Head of caudate nucleus (tissue), 42 donors: ENCODE measurements at regions not wholly inside any gene's neighbourhood (a gene's known extent, or its start where the extent isn't known, plus 50 kb on each side); places are given as distances from the start of the nearest gene placed in this dataset.
A peak's percentile ranks its signal among the peaks of the same experiment; 100 is the strongest.

Source experiments
- DNase-seq, 42 donors: peaks; one replicate each; pipeline versions ENCODE4 v3.0.0 to v3.0.0-alpha.2; 2020 to 2021; ENCODE audit warnings: mixed read lengths in 7 of 42
- intact Hi-C: fragments of 100-400 bp; cut with DNase I; formaldehyde crosslinking; loops from one replicate; pipeline ENCODE4 v1.15.0; 2022

GRCh38 chr7:28354601-28355402 is 57.5 kb upstream of the CREB5 start:
- intact Hi-C loops = no loop called here
- no peak for DNase-seq

DNA sequence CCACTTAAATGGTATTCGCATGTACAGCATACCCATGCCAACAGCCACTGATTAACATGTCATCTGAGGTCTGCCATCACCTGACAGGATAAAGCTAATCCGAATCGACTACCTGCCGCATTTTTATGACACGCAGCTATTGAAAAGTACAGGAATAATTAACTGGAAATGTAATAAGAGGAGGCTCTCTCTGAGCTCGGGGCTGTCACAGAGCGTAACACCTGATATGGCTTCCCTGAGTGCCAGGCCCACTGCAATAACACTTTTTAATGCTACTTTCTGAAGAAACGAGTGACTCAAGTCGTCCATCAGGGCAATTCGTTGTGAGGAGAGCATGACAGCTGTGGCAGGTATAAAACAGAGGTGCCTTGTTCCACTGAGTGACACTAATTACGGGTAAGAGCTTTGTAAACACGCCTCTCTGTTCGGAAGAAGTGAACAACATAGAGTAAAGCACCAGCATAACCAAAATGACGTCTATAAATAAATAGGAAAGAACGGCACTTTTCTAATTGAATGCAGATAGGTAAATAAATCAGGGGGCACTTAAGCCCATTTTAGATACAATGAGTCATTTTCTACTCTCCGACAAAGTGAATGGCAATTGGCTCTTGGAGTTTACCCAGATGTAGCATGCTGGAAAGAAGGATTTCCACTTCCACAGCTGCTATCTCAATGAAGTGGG is 56.5 kb upstream of the CREB5 start:
- intact Hi-C loops = no loop called here
- DNase-seq = no peak

- DNase-seq = peak in 2 of 42 donors; percentile 17 to 48
- intact Hi-C loops = no loop called here
Observed at GRCh38 chr7:28356619-28357018, 55.7 kb upstream of the CREB5 start.

DNA sequence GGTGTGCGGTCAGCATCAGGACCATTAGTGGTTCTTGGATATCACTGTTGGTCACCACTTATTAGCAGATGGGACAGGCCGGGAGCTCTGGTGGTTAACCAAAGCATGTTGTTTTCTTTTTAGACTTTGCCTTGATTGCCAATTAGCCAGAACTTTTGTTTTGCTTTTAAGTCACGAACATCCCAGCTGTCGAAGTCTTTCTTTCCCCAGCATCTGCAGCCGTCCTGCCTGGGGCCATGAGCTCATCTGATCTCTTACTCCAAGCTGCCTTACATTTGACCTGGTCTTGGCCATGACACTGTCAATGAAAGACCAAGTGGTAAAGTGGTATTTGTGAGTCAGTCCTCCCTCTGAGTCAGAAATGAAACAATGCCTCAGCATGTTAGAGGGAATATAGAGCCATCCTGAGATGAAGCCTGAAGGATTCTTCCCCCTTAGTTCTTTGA is 53.9 kb upstream of the CREB5 start:
- DNase-seq = no peak
- intact Hi-C loops = no loop called here

DNA sequence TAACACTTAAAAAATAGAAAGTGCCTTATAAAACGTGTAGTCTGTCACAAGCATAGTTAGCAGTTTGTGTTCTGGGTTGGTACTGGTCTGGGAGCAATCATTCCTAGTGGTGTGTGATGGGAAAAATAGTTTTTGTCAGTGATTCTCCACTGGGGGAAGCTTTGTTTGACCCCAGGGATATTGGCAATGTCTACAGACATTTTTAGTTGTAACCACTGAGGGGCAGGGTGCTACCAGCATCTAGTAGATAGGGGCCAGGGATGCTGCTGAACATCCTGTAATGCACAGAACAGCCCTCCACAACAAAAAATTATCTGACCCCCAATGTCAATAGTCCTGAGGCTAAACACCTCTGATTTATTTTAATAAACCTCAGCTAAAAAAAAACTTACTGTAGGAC is 51.6 kb upstream of the CREB5 start:
- intact Hi-C loops = no loop called here
- DNase-seq = no peak

GRCh38 chr7:28361551-28361950 is 50.8 kb upstream of the CREB5 start:
- intact Hi-C loops = no loop called here
- DNase-seq = peak in 3 of 42 donors; percentile 2 to 48 (median 46)

- intact Hi-C loops = no loop called here
- no peak for DNase-seq
Observed at GRCh38 chr7:28362182-28362581, 50.1 kb upstream of the CREB5 start.
